LNCAP (cell line): ENCODE measurements at regions not wholly inside any gene's neighbourhood (a gene's known extent, or its start where the extent isn't known, plus 50 kb on each side); places are given as distances from the start of the nearest gene placed in this dataset.

Source experiments
- TF ChIP-seq, protein P1 (sequence below): fragments of 450-650 bp; IDR thresholded peaks from 2 replicates; pipeline ENCODE4 v1.5.1; 2017; ENCODE audit warnings: mild to moderate bottlenecking

DNA sequence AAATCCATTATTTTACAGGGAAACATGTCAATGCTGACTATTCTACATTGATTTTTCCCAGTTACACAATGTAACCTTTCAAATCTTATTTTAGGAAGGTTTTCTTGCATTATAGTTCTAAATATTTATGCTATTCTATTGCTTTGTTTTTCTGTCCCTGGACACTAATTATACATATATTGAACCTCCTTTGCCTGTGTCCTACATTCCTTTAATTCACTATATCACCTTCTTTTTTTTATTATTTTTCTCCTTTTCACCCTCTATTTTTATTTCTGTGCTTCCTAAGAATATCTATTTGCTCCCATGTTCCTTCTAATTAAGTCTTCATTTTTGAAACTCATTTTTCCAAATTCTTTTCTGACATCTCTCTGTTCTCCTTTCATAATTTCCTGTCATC is 259.2 kb downstream of the TJP1 start:
- TF ChIP-seq, protein P1, sequence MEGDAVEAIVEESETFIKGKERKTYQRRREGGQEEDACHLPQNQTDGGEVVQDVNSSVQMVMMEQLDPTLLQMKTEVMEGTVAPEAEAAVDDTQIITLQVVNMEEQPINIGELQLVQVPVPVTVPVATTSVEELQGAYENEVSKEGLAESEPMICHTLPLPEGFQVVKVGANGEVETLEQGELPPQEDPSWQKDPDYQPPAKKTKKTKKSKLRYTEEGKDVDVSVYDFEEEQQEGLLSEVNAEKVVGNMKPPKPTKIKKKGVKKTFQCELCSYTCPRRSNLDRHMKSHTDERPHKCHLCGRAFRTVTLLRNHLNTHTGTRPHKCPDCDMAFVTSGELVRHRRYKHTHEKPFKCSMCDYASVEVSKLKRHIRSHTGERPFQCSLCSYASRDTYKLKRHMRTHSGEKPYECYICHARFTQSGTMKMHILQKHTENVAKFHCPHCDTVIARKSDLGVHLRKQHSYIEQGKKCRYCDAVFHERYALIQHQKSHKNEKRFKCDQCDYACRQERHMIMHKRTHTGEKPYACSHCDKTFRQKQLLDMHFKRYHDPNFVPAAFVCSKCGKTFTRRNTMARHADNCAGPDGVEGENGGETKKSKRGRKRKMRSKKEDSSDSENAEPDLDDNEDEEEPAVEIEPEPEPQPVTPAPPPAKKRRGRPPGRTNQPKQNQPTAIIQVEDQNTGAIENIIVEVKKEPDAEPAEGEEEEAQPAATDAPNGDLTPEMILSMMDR: no peak

GRCh38 chr15:29560896-29561295 is 261.4 kb downstream of the TJP1 start:
- TF ChIP-seq, protein P1: no peak

GRCh38 chr15:29558261-29558660 is 264.0 kb downstream of the TJP1 start:
- TF ChIP-seq, protein P1: no peak

- TF ChIP-seq, protein P1: no peak
These were observed 265.1 kb downstream of the TJP1 start for GRCh38 chr15:29557171-29557570.

DNA sequence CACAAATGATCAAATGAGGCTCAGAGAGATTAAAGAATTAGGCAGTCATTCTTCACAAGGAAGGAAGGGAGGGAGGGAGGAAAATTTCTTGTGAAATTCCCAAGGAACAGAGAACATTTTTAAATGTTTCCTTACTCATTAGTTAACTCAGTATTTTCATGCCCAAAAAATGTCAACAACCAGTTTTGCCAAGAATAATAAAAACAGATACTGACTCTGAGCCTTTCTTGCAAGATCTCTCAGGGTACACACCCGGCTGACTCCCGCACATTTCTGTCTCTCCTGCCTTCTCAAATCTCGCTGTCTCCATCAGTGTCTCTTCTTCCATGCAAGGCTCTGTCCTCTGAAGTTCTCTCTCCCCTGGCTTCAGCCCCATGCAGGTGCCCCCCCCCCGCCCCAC is 265.9 kb downstream of the TJP1 start:
- TF ChIP-seq, protein P1: no peak

DNA sequence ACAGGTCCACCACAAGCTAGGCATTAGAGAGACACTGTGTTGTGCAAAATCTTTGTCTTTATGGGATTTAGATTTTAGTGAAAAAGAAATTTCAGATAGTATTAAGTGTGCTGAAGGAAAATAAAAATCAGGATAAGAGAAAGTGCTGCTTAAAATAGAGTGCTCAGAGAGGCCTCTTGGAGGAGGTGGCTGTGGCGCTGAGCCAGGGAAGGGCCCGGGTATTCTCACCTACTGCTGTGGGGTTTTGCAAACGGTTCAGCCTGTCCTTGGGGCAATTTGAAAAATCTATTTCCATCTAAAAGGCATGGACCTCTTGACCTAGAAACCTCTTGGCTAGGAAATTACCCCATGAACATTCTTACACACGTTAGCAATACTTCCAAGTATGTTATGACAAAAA is 267.7 kb downstream of the TJP1 start:
- TF ChIP-seq, protein P1: no peak

- TF ChIP-seq, protein P1: no peak
These were observed 271.3 kb downstream of the TJP1 start for GRCh38 chr15:29550834-29551465.

GRCh38 chr15:29548006-29548405 is 274.3 kb downstream of the TJP1 start:
- TF ChIP-seq, protein P1: no peak
